SK-N-SH (cell line): ENCODE measurements at regions not wholly inside any gene's neighbourhood (a gene's known extent, or its start where the extent isn't known, plus 50 kb on each side); places are given as distances from the start of the nearest gene placed in this dataset.

Experiments
- CTCF ChIA-PET: fragments of 300-600, 350-600 bp; formaldehyde crosslinking; extraction: SDS; loops from one replicate; lab custom pipeline; 2021; lab: Yijun Ruan, JAX
- POLR2A ChIA-PET: fragments of 350-600 bp; sonication (Branson Sonifier 250); formaldehyde crosslinking; extraction: SDS; loops from one replicate; lab custom pipeline; 2020; ENCODE audit warnings: antibody characterized with exemption, inconsistent platforms; lab: Yijun Ruan, JAX
- DNase-seq: peaks from one replicate; pipeline ENCODE4 v3.0.0; 2012
- H2AFZ ChIP-seq: fragments of 200-600 bp; sonication (generic); 2 replicates; pipeline ENCODE4 v1.8.1; 2016; ENCODE audit warnings: antibody characterized with exemption, mild to moderate bottlenecking, low read depth
- H3F3A ChIP-seq: fragments of 200-600 bp; sonication (generic); replicated peaks from 2 replicates; pipeline ENCODE3; 2016; ENCODE audit warnings: antibody characterized with exemption, mild to moderate bottlenecking; ENCODE audit not compliant: insufficient read depth
- H3K27ac ChIP-seq, 2 experiments: fragments of 200-500 bp in 1 of 2; fragments of 200-600 bp in 1 of 2; sonication (Bioruptor generic) in 1 of 2; sonication (generic), shearing (Covaris generic) in 1 of 2; 2 replicates each; pipeline versions ENCODE4 v1.5.1 to v1.6.1; 2014 to 2016; ENCODE audit warnings: low read depth in 2 of 2, inconsistent platforms in 1 of 2, low read length in 1 of 2, mild to moderate bottlenecking in 1 of 2, mixed read lengths in 1 of 2
- H3K27me3 ChIP-seq: fragments of 200-600 bp; sonication (generic), shearing (Covaris generic); 2 replicates; pipeline ENCODE4 v1.6.1; 2016; ENCODE audit warnings: mixed run types; ENCODE audit not compliant: insufficient read depth
- H3K36me3 ChIP-seq, 2 experiments: fragments of 200-500 bp in 1 of 2; fragments of 200-600 bp in 1 of 2; sonication (Bioruptor generic) in 1 of 2; sonication (generic) in 1 of 2; replicated peaks in 1 of 2; 2 replicates each; pipeline versions ENCODE3 to v1.5.1; 2014 to 2016; ENCODE audit warnings: low read length in 1 of 2, mild to moderate bottlenecking in 1 of 2; ENCODE audit not compliant: insufficient read depth in 2 of 2, control insufficient read depth in 1 of 2
- H3K4me1 ChIP-seq, 2 experiments: fragments of 200-500 bp in 1 of 2; fragments of 200-600 bp in 1 of 2; sonication (Bioruptor generic) in 1 of 2; sonication (generic), shearing (Covaris generic) in 1 of 2; 2 replicates each; pipeline versions ENCODE4 v1.5.1 to v1.6.1; 2014 to 2016; ENCODE audit warnings: low read depth in 1 of 2, low read length in 1 of 2, mixed run types in 1 of 2; ENCODE audit not compliant: insufficient read depth in 2 of 2, control insufficient read depth in 1 of 2
- H3K4me2 ChIP-seq: fragments of 200-600 bp; sonication (generic), shearing (Covaris generic); 2 replicates; pipeline ENCODE4 v1.6.1; 2017; ENCODE audit warnings: mixed run types
- H3K4me3 ChIP-seq, 2 experiments: fragments of 200-500 bp in 1 of 2; fragments of 200-600 bp in 1 of 2; sonication (Bioruptor generic) in 1 of 2; sonication (generic), shearing (Covaris generic) in 1 of 2; 2 replicates each; pipeline versions ENCODE4 v1.5.1 to v1.8.1; 2014 to 2016; ENCODE audit warnings: low read depth in 2 of 2, inconsistent platforms in 1 of 2, low read length in 1 of 2, mild to moderate bottlenecking in 1 of 2, mixed read lengths in 1 of 2, moderate library complexity in 1 of 2
- H3K79me2 ChIP-seq: fragments of 200-600 bp; sonication (generic); 2 replicates; pipeline ENCODE4 v1.8.1; 2017; ENCODE audit warnings: mild to moderate bottlenecking; ENCODE audit not compliant: insufficient read depth
- H3K9ac ChIP-seq: fragments of 200-600 bp; sonication (generic); 2 replicates; pipeline ENCODE4 v1.6.1; 2017; ENCODE audit warnings: mixed run types
- H3K9me2 ChIP-seq: fragments of 200-600 bp; sonication (generic); 2 replicates; pipeline ENCODE4 v1.6.1; 2017; ENCODE audit warnings: mixed run types
- H3K9me3 ChIP-seq: fragments of 200-600 bp; sonication (generic); 2 replicates; pipeline ENCODE4 v1.6.1; 2017; ENCODE audit warnings: mixed run types, mild to moderate bottlenecking, moderate library complexity
- H4K20me1 ChIP-seq: fragments of 200-600 bp; sonication (generic); 2 replicates; pipeline ENCODE4 v1.6.1; 2017; ENCODE audit warnings: mild to moderate bottlenecking, mixed run types; ENCODE audit not compliant: insufficient read depth
- EP300 ChIP-seq, 2 experiments: IDR thresholded peaks; 2 replicates each; pipeline versions ENCODE4 v1.4.0 to v1.6.1; 2012; ENCODE audit warnings: borderline replicate concordance in 1 of 2, low read depth in 1 of 2, low read length in 1 of 2
- EZH2phosphoT487 ChIP-seq: fragments of 200-600 bp; sonication (generic); IDR thresholded peaks from 2 replicates; pipeline ENCODE4 v1.6.1; 2017; ENCODE audit warnings: low read depth, mixed run types, mild to moderate bottlenecking, antibody characterized with exemption, moderate library complexity, borderline replicate concordance
- FOSL2 ChIP-seq: IDR thresholded peaks from 2 replicates; pipeline ENCODE4 v1.4.0; 2012; ENCODE audit warnings: low read depth, mild to moderate bottlenecking, moderate library complexity, borderline replicate concordance
- FOXJ3 ChIP-seq: sonication (generic); formaldehyde crosslinking; IDR thresholded peaks from 2 replicates; pipeline ENCODE4 v1.5.1; 2020; ENCODE audit warnings: mild to moderate bottlenecking, missing genetic modification reagents
- FOXM1 ChIP-seq: IDR thresholded peaks from 2 replicates; pipeline ENCODE4 v1.4.0; 2012; ENCODE audit warnings: low read depth, mild to moderate bottlenecking
- GATA2 ChIP-seq: sonication (generic); formaldehyde crosslinking; IDR thresholded peaks from 2 replicates; pipeline ENCODE4 v1.5.0; 2020; ENCODE audit warnings: mild to moderate bottlenecking, missing genetic modification reagents
- JUND ChIP-seq: IDR thresholded peaks from 2 replicates; pipeline ENCODE4 v1.4.0; 2012
- MEF2A ChIP-seq: IDR thresholded peaks from 2 replicates; pipeline ENCODE4 v1.4.0; 2012; ENCODE audit warnings: low read depth, borderline replicate concordance
- MXI1 ChIP-seq: IDR thresholded peaks from 2 replicates; pipeline ENCODE4 v1.6.1; 2012; ENCODE audit warnings: mild to moderate bottlenecking, low read depth, low read length, improper control_type of control experiment
- POLR2AphosphoS5 ChIP-seq: IDR thresholded peaks from 2 replicates; pipeline ENCODE4 v1.6.1; 2012; ENCODE audit warnings: low read depth, low read length
- RAD21 ChIP-seq: IDR thresholded peaks from 2 replicates; pipeline ENCODE4 v1.6.1; 2012; ENCODE audit warnings: mild to moderate bottlenecking, low read length
- RCOR1 ChIP-seq: fragments of 150-350 bp; IDR thresholded peaks from 2 replicates; pipeline ENCODE4 v1.6.1; 2017; ENCODE audit warnings: antibody characterized with exemption, low read length
- RFX5 ChIP-seq: IDR thresholded peaks from 2 replicates; pipeline ENCODE4 v1.6.1; 2012; ENCODE audit warnings: mild to moderate bottlenecking, improper control_type of control experiment, low read length
- RXRA ChIP-seq: IDR thresholded peaks from 2 replicates; pipeline ENCODE4 v1.4.0; 2012; ENCODE audit warnings: low read depth, mild to moderate bottlenecking, borderline replicate concordance
- SMC3 ChIP-seq: IDR thresholded peaks from 2 replicates; pipeline ENCODE4 v1.6.1; 2012; ENCODE audit warnings: low read depth, low read length, improper control_type of control experiment
- TAF1 ChIP-seq: IDR thresholded peaks from 2 replicates; pipeline ENCODE4 v1.6.1; 2012; ENCODE audit warnings: low read depth, mild to moderate bottlenecking, low read length, moderate library complexity, borderline replicate concordance
- TEAD4 ChIP-seq: IDR thresholded peaks from 2 replicates; pipeline ENCODE4 v1.4.0; 2012; ENCODE audit warnings: mild to moderate bottlenecking, borderline replicate concordance; ENCODE audit not compliant: insufficient read depth
- WGBS: methylation state at CpG from one replicate; pipeline ENCODE4 v1.1.6; 2017; ENCODE audit warnings: low lambda C conversion rate; 5-methylcytosine and 5-hydroxymethylcytosine counted together
- TF ChIP-seq, protein P1 (sequence below): IDR thresholded peaks from 2 replicates; pipeline ENCODE4 v1.4.0; 2012; ENCODE audit warnings: low read depth
- TF ChIP-seq, protein P2 (sequence below): IDR thresholded peaks from 2 replicates; pipeline ENCODE4 v1.4.0; 2012; ENCODE audit warnings: low read depth, borderline replicate concordance
- TF ChIP-seq, protein P3 (sequence below): fragments of 200-600 bp; sonication (generic); IDR thresholded peaks from 2 replicates; pipeline ENCODE4 v1.6.1; 2017; ENCODE audit warnings: antibody characterized with exemption, mild to moderate bottlenecking, moderate library complexity
- TF ChIP-seq, protein P4 (sequence below): fragments of 150-350 bp; IDR thresholded peaks from 2 replicates; pipeline ENCODE4 v1.6.1; 2016; ENCODE audit warnings: mild to moderate bottlenecking, low read depth, low read length
- TF ChIP-seq, protein P5 (sequence below): fragments of 150-350 bp; IDR thresholded peaks from 2 replicates; pipeline ENCODE4 v1.6.1; 2017; ENCODE audit warnings: antibody characterized with exemption, low read length, low read depth, borderline replicate concordance
- TF ChIP-seq, protein P6 (sequence below): IDR thresholded peaks from 2 replicates; pipeline ENCODE4 v1.6.1; 2012; ENCODE audit warnings: mild to moderate bottlenecking, low read depth, low read length, moderate library complexity

DNA sequence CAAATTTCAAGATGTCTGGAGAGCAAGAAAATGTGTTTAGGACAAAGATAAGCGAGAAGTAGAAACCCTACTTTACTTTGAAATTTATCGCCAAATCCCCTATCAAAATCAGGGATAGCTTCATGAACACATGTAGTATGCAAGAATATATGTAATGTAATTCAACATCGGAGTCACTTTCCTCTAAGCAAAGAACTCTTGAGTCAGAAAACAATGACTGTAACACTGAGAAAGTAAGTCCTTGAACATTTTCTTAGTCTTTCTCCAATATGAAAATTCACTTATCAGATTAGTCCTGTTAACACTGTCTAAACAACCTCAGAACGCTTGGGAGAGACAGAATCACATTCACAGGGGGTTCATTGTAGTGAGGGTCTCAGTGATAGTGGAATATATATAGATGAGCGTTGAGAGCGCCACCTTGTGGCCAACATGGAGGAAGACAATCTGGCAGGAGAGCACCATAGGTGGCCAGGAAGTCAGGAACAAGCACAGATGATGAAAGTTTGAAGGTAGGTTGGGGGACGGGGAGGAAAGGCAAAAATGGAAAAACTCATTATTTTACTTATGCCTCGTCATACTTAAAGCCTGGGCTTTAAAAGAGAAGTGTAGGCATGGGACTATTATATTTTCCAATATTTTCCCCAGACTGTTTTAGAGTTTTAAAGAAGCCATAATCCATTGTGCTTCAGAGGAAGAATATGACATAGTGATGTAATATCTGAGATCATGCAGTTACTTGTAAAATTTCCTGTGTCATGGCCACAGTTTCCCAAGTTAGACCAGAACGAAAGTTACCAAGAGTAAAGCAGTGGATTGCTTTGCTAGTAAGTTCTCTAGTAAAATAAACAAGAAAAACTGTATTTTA is 115.5 kb upstream of the GNAI1 start:
- CTCF ChIA-PET: interaction anchor here (0.5 to 5.9 kb wide), 22 partner anchors 8 to 1999 kb away, joined by 3 to 32 read pairs (median 3); no protein-coding TSS in a partner anchor
- 35% methylated on average over 9 of the region's 9 CpGs for WGBS
- H3K36me3 ChIP-seq: no peaks in the 10 kb centered on the region
- no peaks in the 10 kb centered on the region for H4K20me1 ChIP-seq
- peak; percentile 80 for DNase-seq
- POLR2A ChIA-PET: no interaction called here
- no peaks in the 10 kb centered on the region for H3F3A ChIP-seq
- no peak overlapping the region for H3K4me2 ChIP-seq
- no peaks in the 10 kb centered on the region for H3K9me2 ChIP-seq
- no peaks in the 10 kb centered on the region for H3K79me2 ChIP-seq
- no peaks in the 10 kb centered on the region for H3K27me3 ChIP-seq
- peaks cover 0 to 2% of the 10 kb centered on the region in 2 experiments; a peak in 2 of 4 replicates for H3K4me1 ChIP-seq
- H3K27ac ChIP-seq: peak overlapping the region in 1 of 2 experiments; percentile 23; a peak in 1 of 4 replicates
- H3K4me3 ChIP-seq: no peak overlapping the region
- H3K9me3 ChIP-seq: no peaks in the 10 kb centered on the region
- H3K9ac ChIP-seq: no peak overlapping the region
- no peak overlapping the region for H2AFZ ChIP-seq
- TF ChIP-seq EP300 (IDR thresholded peaks at IDR 0.05; ENCODE audit: borderline replicate concordance in 1 of 2, low read depth in 1 of 2, low read length in 1 of 2) (no peak), FOSL2 (no peak), RFX5 (no peak), EZH2phosphoT487 (no peak), MXI1 (no peak), RCOR1 (no peak), FOXJ3 (CRISPR knock-in tag) (no peak), SMC3 (peak; percentile 96), TEAD4 (no peak), JUND (no peak), POLR2AphosphoS5 (no peak), MEF2A (no peak), TAF1 (no peak), RXRA (no peak), RAD21 (peak; percentile 95), FOXM1 (no peak), GATA2 (CRISPR knock-in tag) (0 out of 2 replicates have a peak, but pooled peaks have one; percentile 18)
- TF ChIP-seq, protein P1, sequence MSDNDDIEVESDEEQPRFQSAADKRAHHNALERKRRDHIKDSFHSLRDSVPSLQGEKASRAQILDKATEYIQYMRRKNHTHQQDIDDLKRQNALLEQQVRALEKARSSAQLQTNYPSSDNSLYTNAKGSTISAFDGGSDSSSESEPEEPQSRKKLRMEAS: peak; percentile 20; the same call in 1 of the 2 replicates
- TF ChIP-seq, protein P2, sequence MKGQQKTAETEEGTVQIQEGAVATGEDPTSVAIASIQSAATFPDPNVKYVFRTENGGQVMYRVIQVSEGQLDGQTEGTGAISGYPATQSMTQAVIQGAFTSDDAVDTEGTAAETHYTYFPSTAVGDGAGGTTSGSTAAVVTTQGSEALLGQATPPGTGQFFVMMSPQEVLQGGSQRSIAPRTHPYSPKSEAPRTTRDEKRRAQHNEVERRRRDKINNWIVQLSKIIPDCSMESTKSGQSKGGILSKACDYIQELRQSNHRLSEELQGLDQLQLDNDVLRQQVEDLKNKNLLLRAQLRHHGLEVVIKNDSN: no peak
- TF ChIP-seq, protein P3, sequence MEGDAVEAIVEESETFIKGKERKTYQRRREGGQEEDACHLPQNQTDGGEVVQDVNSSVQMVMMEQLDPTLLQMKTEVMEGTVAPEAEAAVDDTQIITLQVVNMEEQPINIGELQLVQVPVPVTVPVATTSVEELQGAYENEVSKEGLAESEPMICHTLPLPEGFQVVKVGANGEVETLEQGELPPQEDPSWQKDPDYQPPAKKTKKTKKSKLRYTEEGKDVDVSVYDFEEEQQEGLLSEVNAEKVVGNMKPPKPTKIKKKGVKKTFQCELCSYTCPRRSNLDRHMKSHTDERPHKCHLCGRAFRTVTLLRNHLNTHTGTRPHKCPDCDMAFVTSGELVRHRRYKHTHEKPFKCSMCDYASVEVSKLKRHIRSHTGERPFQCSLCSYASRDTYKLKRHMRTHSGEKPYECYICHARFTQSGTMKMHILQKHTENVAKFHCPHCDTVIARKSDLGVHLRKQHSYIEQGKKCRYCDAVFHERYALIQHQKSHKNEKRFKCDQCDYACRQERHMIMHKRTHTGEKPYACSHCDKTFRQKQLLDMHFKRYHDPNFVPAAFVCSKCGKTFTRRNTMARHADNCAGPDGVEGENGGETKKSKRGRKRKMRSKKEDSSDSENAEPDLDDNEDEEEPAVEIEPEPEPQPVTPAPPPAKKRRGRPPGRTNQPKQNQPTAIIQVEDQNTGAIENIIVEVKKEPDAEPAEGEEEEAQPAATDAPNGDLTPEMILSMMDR: peak; percentile 100
- TF ChIP-seq, protein P4, sequence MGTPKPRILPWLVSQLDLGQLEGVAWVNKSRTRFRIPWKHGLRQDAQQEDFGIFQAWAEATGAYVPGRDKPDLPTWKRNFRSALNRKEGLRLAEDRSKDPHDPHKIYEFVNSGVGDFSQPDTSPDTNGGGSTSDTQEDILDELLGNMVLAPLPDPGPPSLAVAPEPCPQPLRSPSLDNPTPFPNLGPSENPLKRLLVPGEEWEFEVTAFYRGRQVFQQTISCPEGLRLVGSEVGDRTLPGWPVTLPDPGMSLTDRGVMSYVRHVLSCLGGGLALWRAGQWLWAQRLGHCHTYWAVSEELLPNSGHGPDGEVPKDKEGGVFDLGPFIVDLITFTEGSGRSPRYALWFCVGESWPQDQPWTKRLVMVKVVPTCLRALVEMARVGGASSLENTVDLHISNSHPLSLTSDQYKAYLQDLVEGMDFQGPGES: no peak
- TF ChIP-seq, protein P5, sequence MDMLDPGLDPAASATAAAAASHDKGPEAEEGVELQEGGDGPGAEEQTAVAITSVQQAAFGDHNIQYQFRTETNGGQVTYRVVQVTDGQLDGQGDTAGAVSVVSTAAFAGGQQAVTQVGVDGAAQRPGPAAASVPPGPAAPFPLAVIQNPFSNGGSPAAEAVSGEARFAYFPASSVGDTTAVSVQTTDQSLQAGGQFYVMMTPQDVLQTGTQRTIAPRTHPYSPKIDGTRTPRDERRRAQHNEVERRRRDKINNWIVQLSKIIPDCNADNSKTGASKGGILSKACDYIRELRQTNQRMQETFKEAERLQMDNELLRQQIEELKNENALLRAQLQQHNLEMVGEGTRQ: no peak
- TF ChIP-seq, protein P6, sequence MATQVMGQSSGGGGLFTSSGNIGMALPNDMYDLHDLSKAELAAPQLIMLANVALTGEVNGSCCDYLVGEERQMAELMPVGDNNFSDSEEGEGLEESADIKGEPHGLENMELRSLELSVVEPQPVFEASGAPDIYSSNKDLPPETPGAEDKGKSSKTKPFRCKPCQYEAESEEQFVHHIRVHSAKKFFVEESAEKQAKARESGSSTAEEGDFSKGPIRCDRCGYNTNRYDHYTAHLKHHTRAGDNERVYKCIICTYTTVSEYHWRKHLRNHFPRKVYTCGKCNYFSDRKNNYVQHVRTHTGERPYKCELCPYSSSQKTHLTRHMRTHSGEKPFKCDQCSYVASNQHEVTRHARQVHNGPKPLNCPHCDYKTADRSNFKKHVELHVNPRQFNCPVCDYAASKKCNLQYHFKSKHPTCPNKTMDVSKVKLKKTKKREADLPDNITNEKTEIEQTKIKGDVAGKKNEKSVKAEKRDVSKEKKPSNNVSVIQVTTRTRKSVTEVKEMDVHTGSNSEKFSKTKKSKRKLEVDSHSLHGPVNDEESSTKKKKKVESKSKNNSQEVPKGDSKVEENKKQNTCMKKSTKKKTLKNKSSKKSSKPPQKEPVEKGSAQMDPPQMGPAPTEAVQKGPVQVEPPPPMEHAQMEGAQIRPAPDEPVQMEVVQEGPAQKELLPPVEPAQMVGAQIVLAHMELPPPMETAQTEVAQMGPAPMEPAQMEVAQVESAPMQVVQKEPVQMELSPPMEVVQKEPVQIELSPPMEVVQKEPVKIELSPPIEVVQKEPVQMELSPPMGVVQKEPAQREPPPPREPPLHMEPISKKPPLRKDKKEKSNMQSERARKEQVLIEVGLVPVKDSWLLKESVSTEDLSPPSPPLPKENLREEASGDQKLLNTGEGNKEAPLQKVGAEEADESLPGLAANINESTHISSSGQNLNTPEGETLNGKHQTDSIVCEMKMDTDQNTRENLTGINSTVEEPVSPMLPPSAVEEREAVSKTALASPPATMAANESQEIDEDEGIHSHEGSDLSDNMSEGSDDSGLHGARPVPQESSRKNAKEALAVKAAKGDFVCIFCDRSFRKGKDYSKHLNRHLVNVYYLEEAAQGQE: no peak
